Natural killer cell (primary cell): ENCODE measurements at regions not wholly inside any gene's neighbourhood (a gene's known extent, or its start where the extent isn't known, plus 50 kb on each side); places are given as distances from the start of the nearest gene placed in this dataset.

Experiments used
- ATAC-seq, 3 donors: fragments of 150-1000 bp in 2 of 3; fragments of 200-7000 bp in 1 of 3; cut with Tn5 transposase; 1 replicate in 1 of 3; 2 replicates in 2 of 3; pipeline ENCODE4 v1.10.0; 2021; ENCODE audit warnings: mild to moderate bottlenecking in 2 of 3, moderate library complexity in 2 of 3
- DNase-seq, 2 donors: peaks; one replicate each; pipeline versions ENCODE4 v3.0.0 to v3.0.0-alpha.2; 2013 to 2021; ENCODE audit warnings: mixed read lengths in 1 of 2
- H3K27ac ChIP-seq: one replicate; pipeline ENCODE4 v1.5.1; 2013; ENCODE audit warnings: mild to moderate bottlenecking, low read length
- H3K27me3 ChIP-seq: one replicate; pipeline ENCODE4 v1.6.1; 2013; ENCODE audit warnings: low read length; ENCODE audit not compliant: control insufficient read depth, insufficient read depth
- H3K36me3 ChIP-seq: one replicate; pipeline ENCODE4 v1.6.1; 2013; ENCODE audit warnings: low read length; ENCODE audit not compliant: control insufficient read depth, insufficient read depth
- H3K4me1 ChIP-seq: one replicate; pipeline ENCODE4 v1.6.1; 2013; ENCODE audit warnings: low read length; ENCODE audit not compliant: control insufficient read depth, insufficient read depth
- H3K4me3 ChIP-seq: one replicate; pipeline ENCODE4 v1.5.1; 2013; ENCODE audit warnings: low read length
- H3K9me3 ChIP-seq: one replicate; pipeline ENCODE4 v1.6.1; 2013; ENCODE audit warnings: low read length; ENCODE audit not compliant: control insufficient read depth, insufficient read depth
- H3K27ac Mint-ChIP-seq, 2 donors: one replicate each; pipeline ENCODE4 v1.8.0; 2022; ENCODE audit warnings: mild to moderate bottlenecking in 2 of 2, mixed read lengths in 2 of 2, moderate library complexity in 1 of 2
- H3K27me3 Mint-ChIP-seq, 2 donors: one replicate each; pipeline ENCODE4 v1.8.0; 2022; ENCODE audit warnings: low read depth in 2 of 2, mixed read lengths in 2 of 2
- H3K36me3 Mint-ChIP-seq: one replicate; pipeline ENCODE4 v1.8.0; 2022; ENCODE audit warnings: mixed read lengths
- H3K4me1 Mint-ChIP-seq, 2 donors: one replicate each; pipeline ENCODE4 v1.8.0; 2022; ENCODE audit warnings: mixed read lengths in 2 of 2
- H3K4me3 Mint-ChIP-seq: one replicate; pipeline ENCODE4 v1.8.0; 2022; ENCODE audit warnings: mild to moderate bottlenecking, moderate library complexity, mixed read lengths
- H3K9me3 Mint-ChIP-seq, 2 donors: one replicate each; pipeline ENCODE4 v1.8.0; 2022; ENCODE audit warnings: mixed read lengths in 2 of 2
- WGBS: methylation state at CpG from one replicate; pipeline ENCODE4 v1.1.7; 2013; ENCODE audit warnings: missing lambda C conversion rate; ENCODE audit not compliant: insufficient coverage; 5-methylcytosine and 5-hydroxymethylcytosine counted together
- intact Hi-C: fragments of 100-400 bp; cut with micrococcal nuclease; formaldehyde crosslinking; loops from one replicate; pipeline ENCODE4 v1.14.2; 2022
- TF ChIP-seq, protein P1 (sequence below): fragments of 200-600 bp; IDR thresholded peaks from one replicate; pipeline ENCODE4 v1.8.0; 2022; ENCODE audit warnings: antibody characterized with exemption

DNA sequence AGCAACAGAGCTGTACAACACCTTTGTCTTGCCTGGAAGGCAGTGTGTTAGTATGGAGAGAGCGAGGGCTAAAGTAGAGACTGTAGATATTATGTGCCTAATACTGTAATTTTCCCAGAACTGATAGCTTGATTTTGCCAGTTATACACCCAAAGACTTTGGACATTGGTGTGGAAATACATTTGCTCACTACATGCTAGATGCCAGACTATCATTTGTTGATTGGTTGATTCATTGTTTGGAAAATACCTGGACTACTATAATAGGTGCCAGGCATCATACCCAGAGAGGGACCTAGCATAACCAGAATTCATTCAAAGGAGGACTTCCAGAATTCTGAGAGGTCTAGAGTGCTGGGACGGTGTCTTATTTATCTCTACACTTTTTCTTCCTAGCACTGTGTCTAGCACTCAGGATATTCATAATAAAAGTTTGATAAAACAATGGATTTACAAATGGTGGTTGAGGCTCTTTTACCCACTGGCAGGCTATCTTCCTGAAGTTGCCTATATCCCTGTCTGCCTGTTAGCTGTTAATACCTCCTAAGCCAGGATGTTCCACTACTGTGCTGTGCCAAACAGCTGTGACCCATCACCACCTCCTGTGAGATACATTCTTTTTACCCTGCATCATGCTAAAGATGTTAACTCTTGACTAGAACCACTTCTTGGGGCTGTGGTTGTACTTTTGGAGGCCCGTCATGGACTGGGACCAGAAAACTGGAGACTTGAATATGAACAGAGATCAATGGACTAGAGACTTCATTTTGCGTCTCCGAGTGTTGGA lies 72.2 kb upstream of the FUCA2 start:
- WGBS: 96% methylated on average over 4 of the region's 5 CpGs
- Mint-ChIP-seq H3K27me3 (no peaks in the 10 kb centered on the region), H3K4me1 (peaks cover 0 to 21% of the 10 kb centered on the region in 2 donors)

DNA sequence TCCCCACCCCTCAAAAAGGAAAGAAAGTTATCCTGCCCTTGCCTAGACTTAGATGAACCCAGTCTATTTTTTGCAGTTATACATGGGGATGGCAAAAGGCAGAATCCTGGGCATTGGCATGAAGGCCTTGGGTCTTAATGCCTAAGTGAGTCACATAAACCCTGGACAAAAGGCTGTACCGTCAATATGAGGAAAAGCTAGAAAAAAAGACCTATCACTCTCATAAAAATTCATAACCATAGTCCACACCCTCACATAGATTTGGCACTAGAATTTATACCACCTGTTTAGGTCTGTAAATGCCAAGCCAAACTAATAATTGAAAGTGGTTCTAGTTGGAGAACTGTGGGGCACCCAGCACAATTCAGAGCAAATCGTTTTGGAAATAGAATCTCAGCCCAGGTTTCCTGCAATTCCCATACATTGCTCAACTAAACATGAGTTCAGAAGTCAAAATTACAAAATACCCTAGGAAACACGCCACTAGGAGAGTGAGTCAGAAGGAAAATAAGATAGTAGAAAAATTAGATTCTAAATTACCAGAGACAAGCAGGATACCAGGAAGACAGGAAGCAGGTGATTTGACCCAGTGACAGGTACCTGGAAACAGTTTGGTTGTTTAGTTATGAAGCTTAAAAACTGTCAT lies 70.4 kb upstream of the FUCA2 start:
- Histone ChIP-seq H3K36me3 (no peaks in the 10 kb centered on the region), H3K27me3 (no peaks in the 10 kb centered on the region), H3K4me1 (no peaks in the 10 kb centered on the region), H3K27ac (no peak overlapping the region), H3K4me3 (no peak overlapping the region), H3K9me3 (no peaks in the 10 kb centered on the region)
- DNase-seq: no peak
- no peak for ATAC-seq
- Mint-ChIP-seq H3K4me1 (peaks cover 0 to 21% of the 10 kb centered on the region in 2 donors), H3K27me3 (no peaks in the 10 kb centered on the region), H3K9me3 (no peaks in the 10 kb centered on the region), H3K4me3 (no peak overlapping the region), H3K27ac (no peak overlapping the region), H3K36me3 (no peaks in the 10 kb centered on the region)
- intact Hi-C loops: no loop called here
- TF ChIP-seq, protein P1, sequence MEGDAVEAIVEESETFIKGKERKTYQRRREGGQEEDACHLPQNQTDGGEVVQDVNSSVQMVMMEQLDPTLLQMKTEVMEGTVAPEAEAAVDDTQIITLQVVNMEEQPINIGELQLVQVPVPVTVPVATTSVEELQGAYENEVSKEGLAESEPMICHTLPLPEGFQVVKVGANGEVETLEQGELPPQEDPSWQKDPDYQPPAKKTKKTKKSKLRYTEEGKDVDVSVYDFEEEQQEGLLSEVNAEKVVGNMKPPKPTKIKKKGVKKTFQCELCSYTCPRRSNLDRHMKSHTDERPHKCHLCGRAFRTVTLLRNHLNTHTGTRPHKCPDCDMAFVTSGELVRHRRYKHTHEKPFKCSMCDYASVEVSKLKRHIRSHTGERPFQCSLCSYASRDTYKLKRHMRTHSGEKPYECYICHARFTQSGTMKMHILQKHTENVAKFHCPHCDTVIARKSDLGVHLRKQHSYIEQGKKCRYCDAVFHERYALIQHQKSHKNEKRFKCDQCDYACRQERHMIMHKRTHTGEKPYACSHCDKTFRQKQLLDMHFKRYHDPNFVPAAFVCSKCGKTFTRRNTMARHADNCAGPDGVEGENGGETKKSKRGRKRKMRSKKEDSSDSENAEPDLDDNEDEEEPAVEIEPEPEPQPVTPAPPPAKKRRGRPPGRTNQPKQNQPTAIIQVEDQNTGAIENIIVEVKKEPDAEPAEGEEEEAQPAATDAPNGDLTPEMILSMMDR: no peak
- WGBS: 80% methylated on average over 3 of the region's 3 CpGs

More for the DNA sequence above, 72.2 kb upstream of the FUCA2 start:
- no peak overlapping the region for H3K4me3 Mint-ChIP-seq
- Histone ChIP-seq H3K36me3 (no peaks in the 10 kb centered on the region), H3K4me3 (no peak overlapping the region), H3K4me1 (no peaks in the 10 kb centered on the region), H3K9me3 (no peaks in the 10 kb centered on the region), H3K27me3 (no peaks in the 10 kb centered on the region), H3K27ac (no peak overlapping the region)
- DNase-seq: no peak
- TF ChIP-seq, protein P1: no peak
- no peaks in the 10 kb centered on the region for H3K9me3 Mint-ChIP-seq
- no peak overlapping the region for H3K27ac Mint-ChIP-seq
- intact Hi-C loops: no loop called here
- ATAC-seq: no peak
- H3K36me3 Mint-ChIP-seq: no peaks in the 10 kb centered on the region

DNA sequence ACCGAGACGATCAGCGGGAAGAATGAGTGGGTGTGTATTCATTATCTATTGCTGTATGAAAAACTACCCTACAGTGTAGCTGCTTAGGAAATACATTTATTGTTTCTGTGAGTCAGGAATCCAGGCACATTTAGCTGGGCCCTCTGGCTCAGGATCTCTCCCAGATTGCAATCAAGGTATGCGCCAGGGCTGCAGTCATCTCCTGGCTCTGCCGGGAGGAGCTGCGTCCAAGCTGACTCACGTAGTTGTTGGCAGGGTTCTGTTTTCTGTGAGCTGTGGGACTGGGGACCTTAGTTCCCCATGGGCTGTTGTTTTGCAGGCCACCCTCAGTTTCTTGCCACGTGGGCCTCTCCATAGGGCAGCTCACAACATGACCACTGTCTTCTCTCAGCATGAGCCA lies 68.2 kb upstream of the FUCA2 start:
- Mint-ChIP-seq H3K4me3 (no peak overlapping the region), H3K27ac (no peak overlapping the region)

More for the DNA sequence above, 68.2 kb upstream of the FUCA2 start:
- H3K27me3 Mint-ChIP-seq: no peaks in the 10 kb centered on the region
- ATAC-seq (no peak), DNase-seq (no peak)
- H3K9me3 ChIP-seq: no peaks in the 10 kb centered on the region
- H3K27me3 ChIP-seq: no peaks in the 10 kb centered on the region
- H3K9me3 Mint-ChIP-seq: no peaks in the 10 kb centered on the region
- H3K4me3 ChIP-seq: no peak overlapping the region
- H3K27ac ChIP-seq: no peak overlapping the region
- H3K4me1 ChIP-seq: no peaks in the 10 kb centered on the region
- H3K36me3 ChIP-seq: no peaks in the 10 kb centered on the region
- intact Hi-C loops: loop anchor here (10.0 kb wide), 3 partner anchors 265 to 1105 kb away; partner anchors contain the start of gene LTV1
- no peaks in the 10 kb centered on the region for H3K36me3 Mint-ChIP-seq
- TF ChIP-seq, protein P1: no peak
- 100% methylated on average over 5 of the region's 8 CpGs for WGBS
- H3K4me1 Mint-ChIP-seq: peaks cover 0 to 13% of the 10 kb centered on the region in 2 donors
